Astrocyte (in vitro differentiated cells and primary cell): ENCODE measurements at regions not wholly inside any gene's neighbourhood (a gene's known extent, or its start where the extent isn't known, plus 50 kb on each side); places are given as distances from the start of the nearest gene placed in this dataset.

ENCODE experiments used
- DNase-seq: peaks from one replicate; pipeline ENCODE4 v3.0.0-alpha.2; 2010; ENCODE audit warnings: low read depth
- FAIRE-seq: peaks from 2 replicates; lab custom pipeline; 2011; peaks lifted over from hg19 to GRCh38; lab: Jason Lieb, UNC
- H2AFZ ChIP-seq: 2 replicates; pipeline ENCODE4 v1.6.0; 2012; ENCODE audit warnings: low read depth, low read length, inconsistent platforms
- H3K27ac ChIP-seq: 2 replicates; pipeline ENCODE4 v1.5.1; 2011; ENCODE audit warnings: low read depth, low read length, inconsistent platforms
- H3K27me3 ChIP-seq: 2 replicates; pipeline ENCODE4 v1.6.0; 2011; ENCODE audit warnings: low read length, inconsistent platforms; ENCODE audit not compliant: insufficient read depth
- H3K36me3 ChIP-seq: 2 replicates; pipeline ENCODE4 v1.5.1; 2011; ENCODE audit warnings: low read length, inconsistent platforms; ENCODE audit not compliant: insufficient read depth
- H3K4me1 ChIP-seq: 2 replicates; pipeline ENCODE4 v1.5.1; 2011; ENCODE audit warnings: low read length, inconsistent platforms; ENCODE audit not compliant: insufficient read depth
- H3K4me2 ChIP-seq: 2 replicates; pipeline ENCODE4 v1.6.0; 2012; ENCODE audit warnings: low read length, inconsistent platforms
- H3K4me3 ChIP-seq: 2 replicates; pipeline ENCODE4 v1.5.1; 2011; ENCODE audit warnings: low read depth, mild to moderate bottlenecking, low read length, inconsistent platforms; ENCODE audit not compliant: insufficient read depth
- H3K79me2 ChIP-seq: 2 replicates; pipeline ENCODE4 v1.6.0; 2012; ENCODE audit warnings: mild to moderate bottlenecking, low read length, inconsistent platforms; ENCODE audit not compliant: insufficient read depth
- H3K9ac ChIP-seq: 2 replicates; pipeline ENCODE4 v1.6.0; 2012; ENCODE audit warnings: mild to moderate bottlenecking, low read length, inconsistent platforms
- H3K9me3 ChIP-seq: 2 replicates; pipeline ENCODE4 v1.5.1; 2012; ENCODE audit warnings: low read depth, mild to moderate bottlenecking, low read length, inconsistent platforms; ENCODE audit not compliant: insufficient read depth
- H4K20me1 ChIP-seq: 2 replicates; pipeline ENCODE4 v1.6.0; 2012; ENCODE audit warnings: low read length, inconsistent platforms; ENCODE audit not compliant: insufficient read depth
- H3K27ac Mint-ChIP-seq: one replicate; pipeline ENCODE4 v1.8.0; 2021; ENCODE audit warnings: mild to moderate bottlenecking, mixed read lengths; ENCODE audit not compliant: unreplicated experiment
- H3K27me3 Mint-ChIP-seq: one replicate; pipeline ENCODE4 v1.8.0; 2021; ENCODE audit warnings: low read depth, mixed read lengths; ENCODE audit not compliant: unreplicated experiment
- H3K36me3 Mint-ChIP-seq: one replicate; pipeline ENCODE4 v1.8.0; 2021; ENCODE audit warnings: low read depth, mixed read lengths; ENCODE audit not compliant: unreplicated experiment
- H3K4me1 Mint-ChIP-seq: one replicate; pipeline ENCODE4 v1.8.0; 2021; ENCODE audit warnings: low read depth, mixed read lengths; ENCODE audit not compliant: unreplicated experiment
- H3K4me3 Mint-ChIP-seq: one replicate; pipeline ENCODE4 v1.8.0; 2021; ENCODE audit warnings: mild to moderate bottlenecking, moderate library complexity, mixed read lengths; ENCODE audit not compliant: unreplicated experiment
- H3K9me3 Mint-ChIP-seq: one replicate; pipeline ENCODE4 v1.8.0; 2021; ENCODE audit warnings: mild to moderate bottlenecking, mixed read lengths; ENCODE audit not compliant: unreplicated experiment
- CTCF ChIP-seq: IDR thresholded peaks from 2 replicates; pipeline ENCODE4 v1.5.1; 2011; ENCODE audit warnings: low read depth, mild to moderate bottlenecking, inconsistent platforms, low read length, moderate library complexity; ENCODE audit not compliant: insufficient read depth
- EZH2 ChIP-seq: IDR thresholded peaks from 2 replicates; pipeline ENCODE4 v1.6.1; 2012; ENCODE audit warnings: mild to moderate bottlenecking, low read length, inconsistent platforms; ENCODE audit not compliant: insufficient read depth

DNA sequence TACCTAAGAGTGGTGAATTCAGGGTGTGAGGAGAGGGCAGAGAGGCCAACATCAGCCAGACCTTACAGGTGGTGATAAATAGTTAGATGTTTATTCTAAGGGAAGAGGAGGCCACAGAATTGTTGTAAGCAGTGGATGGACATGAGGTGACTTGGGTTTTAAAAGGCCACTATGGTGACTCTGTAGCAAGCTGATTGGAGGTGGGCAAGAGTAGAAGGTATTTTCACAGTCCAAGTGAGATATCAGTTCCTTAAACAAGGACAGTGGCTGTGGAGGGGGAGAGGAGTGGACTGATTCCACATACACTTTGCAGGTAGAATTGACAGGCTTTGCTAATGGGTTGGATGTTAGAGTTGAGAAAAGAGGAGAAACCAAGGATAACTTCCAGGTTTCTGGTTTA, 60.8 kb upstream of the CLDN14 start:
- TF ChIP-seq CTCF (no peak), EZH2 (no peak)
- FAIRE-seq (no peak), DNase-seq (no peak)
- Mint-ChIP-seq H3K27me3 (peaks cover 14% of the 10 kb centered on the region), H3K27ac (no peak overlapping the region), H3K4me1 (peaks cover 15% of the 10 kb centered on the region), H3K9me3 (no peaks in the 10 kb centered on the region), H3K4me3 (no peak overlapping the region), H3K36me3 (no peaks in the 10 kb centered on the region)
- Histone ChIP-seq H3K4me2 (no peak overlapping the region), H3K9me3 (no peaks in the 10 kb centered on the region), H4K20me1 (no peaks in the 10 kb centered on the region), H3K4me3 (no peak overlapping the region), H3K4me1 (no peaks in the 10 kb centered on the region), H3K36me3 (no peaks in the 10 kb centered on the region), H3K27ac (no peak overlapping the region), H2AFZ (no peak overlapping the region), H3K27me3 (peaks cover 54% of the 10 kb centered on the region), H3K79me2 (no peaks in the 10 kb centered on the region), H3K9ac (no peak overlapping the region)

- H3K36me3 Mint-ChIP-seq = no peaks in the 10 kb centered on the region
- Histone ChIP-seq H3K4me2 (no peak overlapping the region), H3K27me3 (peaks cover 55% of the 10 kb centered on the region), H3K4me1 (no peaks in the 10 kb centered on the region), H3K36me3 (no peaks in the 10 kb centered on the region), H3K4me3 (no peak overlapping the region), H4K20me1 (no peaks in the 10 kb centered on the region), H3K27ac (no peak overlapping the region), H3K9me3 (no peaks in the 10 kb centered on the region), H2AFZ (no peak overlapping the region), H3K79me2 (no peaks in the 10 kb centered on the region), H3K9ac (no peak overlapping the region)
- peaks cover 14% of the 10 kb centered on the region for H3K27me3 Mint-ChIP-seq
- no peak overlapping the region for H3K27ac Mint-ChIP-seq
- no peaks in the 10 kb centered on the region for H3K9me3 Mint-ChIP-seq
- no peak for DNase-seq
- no peak for FAIRE-seq
- H3K4me1 Mint-ChIP-seq = peaks cover 22% of the 10 kb centered on the region
- TF ChIP-seq CTCF = no peak
- no peak for TF ChIP-seq EZH2
- H3K4me3 Mint-ChIP-seq = no peak overlapping the region
These were observed 61.8 kb upstream of the CLDN14 start for GRCh38 chr21:36541721-36542139.

DNA sequence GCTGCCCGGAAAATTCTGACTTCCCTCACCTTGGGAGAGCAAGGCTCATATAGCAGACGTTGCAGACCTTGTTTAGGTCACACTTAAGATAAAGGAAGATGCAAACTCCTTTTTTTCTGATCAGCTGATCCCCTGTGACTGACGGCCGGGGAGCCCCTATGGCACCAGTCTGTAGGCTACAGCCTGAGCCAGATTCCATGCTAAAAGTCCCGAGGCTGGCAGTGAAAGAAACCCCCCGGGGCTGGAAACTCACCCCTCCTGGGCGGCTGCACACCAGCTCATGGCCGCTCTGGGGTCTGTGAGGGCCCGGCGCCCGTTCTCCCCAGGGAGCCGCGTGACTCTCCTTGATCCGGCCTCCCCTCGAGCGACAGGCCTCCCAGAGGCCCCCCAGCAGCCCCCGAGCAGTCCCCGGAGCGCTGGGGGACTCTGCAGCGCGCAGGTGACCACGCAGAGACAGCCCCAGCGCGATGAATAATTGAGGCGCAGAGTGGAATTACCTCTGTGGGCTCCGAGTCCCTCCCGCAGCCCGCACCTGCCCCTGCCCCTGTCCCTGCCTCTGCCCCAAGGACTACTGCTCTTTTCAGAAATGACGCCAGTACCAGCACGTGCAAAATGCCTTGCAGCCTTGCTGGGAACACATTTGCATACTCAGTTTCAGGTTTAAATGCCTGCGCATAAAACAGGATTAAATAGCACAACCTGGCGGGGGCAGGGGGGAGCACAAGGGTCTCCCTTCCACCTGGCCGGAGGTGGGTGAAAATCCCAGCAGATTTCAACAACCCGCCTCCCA, 62.6 kb upstream of the CLDN14 start:
- Mint-ChIP-seq H3K36me3 (no peaks in the 10 kb centered on the region), H3K4me1 (peaks cover 22% of the 10 kb centered on the region), H3K9me3 (no peaks in the 10 kb centered on the region), H3K27ac (no peak overlapping the region), H3K4me3 (no peak overlapping the region), H3K27me3 (peaks cover 17% of the 10 kb centered on the region)
- H3K4me1 ChIP-seq = no peaks in the 10 kb centered on the region
- no peaks in the 10 kb centered on the region for H4K20me1 ChIP-seq
- no peak overlapping the region for H3K27ac ChIP-seq
- H2AFZ ChIP-seq = no peak overlapping the region
- H3K4me3 ChIP-seq = no peak overlapping the region
- TF ChIP-seq CTCF = no peak
- no peak for TF ChIP-seq EZH2
- DNase-seq = no peak
- no peaks in the 10 kb centered on the region for H3K79me2 ChIP-seq
- no peaks in the 10 kb centered on the region for H3K36me3 ChIP-seq
- no peak overlapping the region for H3K4me2 ChIP-seq
- no peak for FAIRE-seq
- no peak overlapping the region for H3K9ac ChIP-seq
- H3K9me3 ChIP-seq = no peaks in the 10 kb centered on the region
- H3K27me3 ChIP-seq = peaks cover 59% of the 10 kb centered on the region
